GM12891 (cell line): ENCODE measurements at regions not wholly inside any gene's neighbourhood (a gene's known extent, or its start where the extent isn't known, plus 50 kb on each side); places are given as distances from the start of the nearest gene placed in this dataset.

Source experiments
- PAX5 ChIP-seq: IDR thresholded peaks from 2 replicates; pipeline ENCODE4 v1.6.1; 2011; ENCODE audit warnings: low read length, moderate library complexity, mild to moderate bottlenecking; ENCODE audit not compliant: insufficient read depth, severe bottlenecking
- POLR2A ChIP-seq: IDR thresholded peaks from 2 replicates; pipeline ENCODE4 v1.6.1; 2011; ENCODE audit warnings: low read depth, low read length, control low read depth
- POLR2AphosphoS5 ChIP-seq: IDR thresholded peaks from 2 replicates; pipeline ENCODE4 v1.6.1; 2011; ENCODE audit warnings: low read depth, low read length, control low read depth
- TAF1 ChIP-seq: IDR thresholded peaks from 2 replicates; pipeline ENCODE4 v1.6.1; 2011; ENCODE audit warnings: low read depth, low read length, control low read depth

GRCh38 chr10:131560706-131561355 is 249.3 kb upstream of the TCERG1L start:
- TF ChIP-seq POLR2A (no peak), POLR2AphosphoS5 (no peak), PAX5 (no peak), TAF1 (no peak)
